ENCODE measurements at regions not wholly inside any gene's neighbourhood (a gene's known extent, or its start where the extent isn't known, plus 50 kb on each side); places are given as distances from the start of the nearest gene placed in this dataset.
A peak's percentile ranks its signal among the peaks of the same experiment; 100 is the strongest.
"Not testable (repeated sequence)": the region's sequence is repeated elsewhere in the genome, so short reads cannot be mapped to it uniquely, and the experiment has no call there.

GRCh38 chr3:182148360-182148759 is 436.6 kb downstream of the SOX2 start:
- Histone ChIP-seq H3K4me1 (ENCODE audit: low read depth) (no peaks in the 10 kb centered on the region), H3K9me3 (ENCODE audit: low read depth) (no peaks in the 10 kb centered on the region), H3K36me3 (no peaks in the 10 kb centered on the region), H3K27ac (no peak overlapping the region), H3K27me3 (no peaks in the 10 kb centered on the region), H3K4me3 (no peak overlapping the region)
- DNase-seq (ENCODE audit: low read depth in 1 of 2, low spot score in 1 of 2): no peak
- TF ChIP-seq CTCF (IDR thresholded peaks at IDR 0.05; ENCODE audit: low read depth, low read length): no peak

- no peaks in the 10 kb centered on the region for H3K4me1 ChIP-seq (ENCODE audit: low read depth)
- DNase-seq (ENCODE audit: low read depth in 1 of 2, low spot score in 1 of 2): no peak
- H3K9me3 ChIP-seq (ENCODE audit: low read depth): no peaks in the 10 kb centered on the region
- no peaks in the 10 kb centered on the region for H3K36me3 ChIP-seq
- H3K27ac ChIP-seq: no peak overlapping the region
- no peak overlapping the region for H3K4me3 ChIP-seq
- H3K27me3 ChIP-seq: no peaks in the 10 kb centered on the region
- no peak for TF ChIP-seq CTCF (IDR thresholded peaks at IDR 0.05; ENCODE audit: low read depth, low read length)
Measured at GRCh38 chr3:182149594-182149993, 437.9 kb downstream of the SOX2 start.

- not testable (repeated sequence) for DNase-seq (ENCODE audit: low read depth in 1 of 2, low spot score in 1 of 2); H3K27me3 ChIP-seq
Measured at GRCh38 chr3:182156326-182156725, 444.6 kb downstream of the SOX2 start.

GRCh38 chr3:182165234-182165633 is 453.5 kb downstream of the SOX2 start:
- H3K4me3 ChIP-seq: no peak overlapping the region
- peak in 1 of 2 donors; percentile 36 for DNase-seq (ENCODE audit: low read depth in 1 of 2, low spot score in 1 of 2)
- H3K36me3 ChIP-seq: no peaks in the 10 kb centered on the region
- no peaks in the 10 kb centered on the region for H3K27me3 ChIP-seq
- H3K27ac ChIP-seq: no peak overlapping the region
- H3K4me1 ChIP-seq (ENCODE audit: low read depth): peaks cover 4% of the 10 kb centered on the region
- no peaks in the 10 kb centered on the region for H3K9me3 ChIP-seq (ENCODE audit: low read depth)
- TF ChIP-seq CTCF (IDR thresholded peaks at IDR 0.05; ENCODE audit: low read depth, low read length): no peak

More at GRCh38 chr3:182156326-182156725, 444.6 kb downstream of the SOX2 start:
- not testable (repeated sequence) for H3K36me3 ChIP-seq; H3K4me1 ChIP-seq (ENCODE audit: low read depth); H3K9me3 ChIP-seq (ENCODE audit: low read depth); H3K27ac ChIP-seq; H3K4me3 ChIP-seq

GRCh38 chr3:182172534-182172933 is 460.8 kb downstream of the SOX2 start:
- H3K36me3 ChIP-seq: no peaks in the 10 kb centered on the region
- DNase-seq (ENCODE audit: low read depth in 1 of 2, low spot score in 1 of 2): no peak
- TF ChIP-seq CTCF (IDR thresholded peaks at IDR 0.05; ENCODE audit: low read depth, low read length): no peak
- no peak overlapping the region for H3K27ac ChIP-seq
- no peaks in the 10 kb centered on the region for H3K4me1 ChIP-seq (ENCODE audit: low read depth)
- H3K9me3 ChIP-seq (ENCODE audit: low read depth): no peaks in the 10 kb centered on the region
- H3K4me3 ChIP-seq: no peak overlapping the region
- H3K27me3 ChIP-seq: peaks cover 4% of the 10 kb centered on the region

GRCh38 chr3:182178488-182179200 is 466.9 kb downstream of the SOX2 start:
- Histone ChIP-seq H3K27me3 (no peaks in the 10 kb centered on the region), H3K36me3 (no peaks in the 10 kb centered on the region), H3K9me3 (ENCODE audit: low read depth) (no peaks in the 10 kb centered on the region), H3K4me3 (no peak overlapping the region), H3K27ac (no peak overlapping the region), H3K4me1 (ENCODE audit: low read depth) (peaks cover 25% of the 10 kb centered on the region)
- DNase-seq (ENCODE audit: low read depth in 1 of 2, low spot score in 1 of 2): no peak
- TF ChIP-seq CTCF (IDR thresholded peaks at IDR 0.05; ENCODE audit: low read depth, low read length): no peak
